ENCODE measurements at regions not wholly inside any gene's neighbourhood (a gene's known extent, or its start where the extent isn't known, plus 50 kb on each side); places are given as distances from the start of the nearest gene placed in this dataset.
"Not testable (repeated sequence)": the region's sequence is repeated elsewhere in the genome, so short reads cannot be mapped to it uniquely, and the experiment has no call there.

GRCh38 chr6:101013612-101014195 lies 132.6 kb upstream of the ASCC3 start:
- no peak for DNase-seq (ENCODE audit: low read depth)

GRCh38 chr6:101015541-101015940 lies 134.4 kb upstream of the ASCC3 start:
- DNase-seq (ENCODE audit: low read depth): no peak

GRCh38 chr6:101016163-101016562 lies 135.0 kb upstream of the ASCC3 start:
- no peak for DNase-seq (ENCODE audit: low read depth)

GRCh38 chr6:101018157-101018556 lies 137.0 kb upstream of the ASCC3 start:
- no peak for DNase-seq (ENCODE audit: low read depth)

- DNase-seq (ENCODE audit: low read depth): no peak
These were observed 140.4 kb upstream of the ASCC3 start for GRCh38 chr6:101021504-101021903.

GRCh38 chr6:101042966-101043365 lies 161.8 kb upstream of the ASCC3 start:
- DNase-seq (ENCODE audit: low read depth): no peak

- DNase-seq (ENCODE audit: low read depth): no peak
These were observed 177.2 kb upstream of the ASCC3 start for GRCh38 chr6:101058296-101058695.

- DNase-seq (ENCODE audit: low read depth): no peak
These were observed 185.4 kb upstream of the ASCC3 start for GRCh38 chr6:101066481-101066880.

- DNase-seq (ENCODE audit: low read depth): no peak
These were observed 188.2 kb upstream of the ASCC3 start for GRCh38 chr6:101069191-101069795.

GRCh38 chr6:101070044-101070608 lies 189.0 kb upstream of the ASCC3 start:
- DNase-seq (ENCODE audit: low read depth): no peak

GRCh38 chr6:101077344-101077743 lies 196.2 kb upstream of the ASCC3 start:
- DNase-seq (ENCODE audit: low read depth): no peak

GRCh38 chr6:101079696-101080270 lies 198.7 kb upstream of the ASCC3 start:
- no peak for DNase-seq (ENCODE audit: low read depth)

- no peak for DNase-seq (ENCODE audit: low read depth)
These were observed 199.5 kb upstream of the ASCC3 start for GRCh38 chr6:101080597-101080996.

GRCh38 chr6:101083533-101084175 lies 202.5 kb upstream of the ASCC3 start:
- peak; percentile 3 for DNase-seq (ENCODE audit: low read depth)

GRCh38 chr6:101085327-101085726 lies 204.2 kb upstream of the ASCC3 start:
- DNase-seq (ENCODE audit: low read depth): no peak

GRCh38 chr6:101086473-101086872 lies 205.3 kb upstream of the ASCC3 start:
- no peak for DNase-seq (ENCODE audit: low read depth)

- DNase-seq (ENCODE audit: low read depth): no peak
These were observed 207.5 kb upstream of the ASCC3 start for GRCh38 chr6:101088594-101088993.

- DNase-seq (ENCODE audit: low read depth): no peak
These were observed 208.5 kb upstream of the ASCC3 start for GRCh38 chr6:101089640-101090039.

GRCh38 chr6:101090281-101090680 lies 209.2 kb upstream of the ASCC3 start:
- DNase-seq (ENCODE audit: low read depth): no peak

GRCh38 chr6:101098605-101099004 lies 217.5 kb upstream of the ASCC3 start:
- DNase-seq (ENCODE audit: low read depth): not testable (repeated sequence)

GRCh38 chr6:101102702-101103101 lies 221.6 kb upstream of the ASCC3 start:
- no peak for DNase-seq (ENCODE audit: low read depth)

- no peak for DNase-seq (ENCODE audit: low read depth)
These were observed 227.2 kb upstream of the ASCC3 start for GRCh38 chr6:101108286-101108685.

- no peak for DNase-seq (ENCODE audit: low read depth)
These were observed 229.7 kb upstream of the ASCC3 start for GRCh38 chr6:101110814-101111213.

Measured in RPMI7951 (cell line).